ENCODE measurements at regions not wholly inside any gene's neighbourhood (a gene's known extent, or its start where the extent isn't known, plus 50 kb on each side); places are given as distances from the start of the nearest gene placed in this dataset.

DNA sequence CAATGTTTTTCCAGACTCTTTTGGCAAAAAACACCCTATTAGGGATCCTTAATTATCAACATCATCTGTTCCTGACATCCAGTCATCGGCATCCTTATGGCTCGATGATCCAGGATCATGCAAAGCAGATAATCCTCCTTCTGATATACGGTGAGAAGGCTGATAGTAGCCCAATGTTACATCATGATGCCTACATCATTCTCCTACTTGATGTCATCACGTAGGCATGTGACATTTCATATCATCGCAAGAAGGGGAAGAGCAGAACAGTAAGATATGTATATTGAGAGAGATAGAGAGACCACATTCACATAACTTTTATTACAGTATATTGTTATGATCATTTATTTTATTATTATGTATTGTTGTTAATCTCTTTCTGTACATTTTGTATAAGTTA lies 168.6 kb downstream of the ADAMTS15 start:
- TF ChIP-seq POLR2A (IDR thresholded peaks at IDR 0.05) = no peak
- TF ChIP-seq, protein P1, sequence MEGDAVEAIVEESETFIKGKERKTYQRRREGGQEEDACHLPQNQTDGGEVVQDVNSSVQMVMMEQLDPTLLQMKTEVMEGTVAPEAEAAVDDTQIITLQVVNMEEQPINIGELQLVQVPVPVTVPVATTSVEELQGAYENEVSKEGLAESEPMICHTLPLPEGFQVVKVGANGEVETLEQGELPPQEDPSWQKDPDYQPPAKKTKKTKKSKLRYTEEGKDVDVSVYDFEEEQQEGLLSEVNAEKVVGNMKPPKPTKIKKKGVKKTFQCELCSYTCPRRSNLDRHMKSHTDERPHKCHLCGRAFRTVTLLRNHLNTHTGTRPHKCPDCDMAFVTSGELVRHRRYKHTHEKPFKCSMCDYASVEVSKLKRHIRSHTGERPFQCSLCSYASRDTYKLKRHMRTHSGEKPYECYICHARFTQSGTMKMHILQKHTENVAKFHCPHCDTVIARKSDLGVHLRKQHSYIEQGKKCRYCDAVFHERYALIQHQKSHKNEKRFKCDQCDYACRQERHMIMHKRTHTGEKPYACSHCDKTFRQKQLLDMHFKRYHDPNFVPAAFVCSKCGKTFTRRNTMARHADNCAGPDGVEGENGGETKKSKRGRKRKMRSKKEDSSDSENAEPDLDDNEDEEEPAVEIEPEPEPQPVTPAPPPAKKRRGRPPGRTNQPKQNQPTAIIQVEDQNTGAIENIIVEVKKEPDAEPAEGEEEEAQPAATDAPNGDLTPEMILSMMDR (IDR thresholded peaks at IDR 0.05) = no peak
- no peak for TF ChIP-seq EP300 (IDR thresholded peaks at IDR 0.05)
